CD4-positive, alpha-beta T cell treated with Interleukin-17A for 4 hours (primary cell): ENCODE measurements at regions not wholly inside any gene's neighbourhood (a gene's known extent, or its start where the extent isn't known, plus 50 kb on each side); places are given as distances from the start of the nearest gene placed in this dataset.

Source experiments
- DNase-seq: peaks from one replicate; pipeline ENCODE4 v3.0.0-alpha.2; 2020; ENCODE audit warnings: mixed read lengths

- no peak for DNase-seq
These were observed 522.6 kb downstream of the TDRD15 start for GRCh38 chr2:21646345-21646744.

GRCh38 chr2:21650569-21650968, 526.8 kb downstream of the TDRD15 start:
- DNase-seq: no peak

GRCh38 chr2:21655136-21655535, 531.4 kb downstream of the TDRD15 start:
- DNase-seq: no peak

- DNase-seq: no peak
These were observed 532.7 kb downstream of the TDRD15 start for GRCh38 chr2:21656330-21657075.

GRCh38 chr2:21657445-21657844, 533.7 kb downstream of the TDRD15 start:
- DNase-seq: no peak

GRCh38 chr2:21658269-21658668, 534.5 kb downstream of the TDRD15 start:
- no peak for DNase-seq

GRCh38 chr2:21658907-21659477, 535.2 kb downstream of the TDRD15 start:
- DNase-seq: no peak

GRCh38 chr2:21664083-21664482, 540.3 kb downstream of the TDRD15 start:
- no peak for DNase-seq

GRCh38 chr2:21667638-21668037, 543.9 kb downstream of the TDRD15 start:
- DNase-seq: no peak

- DNase-seq: no peak
These were observed 544.4 kb downstream of the TDRD15 start for GRCh38 chr2:21668078-21668710.

GRCh38 chr2:21676041-21676440, 552.3 kb downstream of the TDRD15 start:
- DNase-seq: no peak

GRCh38 chr2:21676676-21677075, 552.9 kb downstream of the TDRD15 start:
- no peak for DNase-seq

- DNase-seq: no peak
These were observed 560.1 kb downstream of the TDRD15 start for GRCh38 chr2:21683838-21684237.

- DNase-seq: no peak
These were observed 563.8 kb downstream of the TDRD15 start for GRCh38 chr2:21687589-21687988.

GRCh38 chr2:21690005-21690404, 566.2 kb downstream of the TDRD15 start:
- no peak for DNase-seq

GRCh38 chr2:21693081-21693480, 569.3 kb downstream of the TDRD15 start:
- no peak for DNase-seq

GRCh38 chr2:21694079-21694878, 570.5 kb downstream of the TDRD15 start:
- no peak for DNase-seq

- DNase-seq: no peak
These were observed 573.1 kb downstream of the TDRD15 start for GRCh38 chr2:21696900-21697299.

GRCh38 chr2:21700644-21701043, 576.9 kb downstream of the TDRD15 start:
- DNase-seq: no peak

- DNase-seq: no peak
These were observed 586.3 kb downstream of the TDRD15 start for GRCh38 chr2:21710031-21710430.

GRCh38 chr2:21710496-21710895, 586.7 kb downstream of the TDRD15 start:
- DNase-seq: no peak

GRCh38 chr2:21715887-21716286, 592.1 kb downstream of the TDRD15 start:
- DNase-seq: no peak

- no peak for DNase-seq
These were observed 603.3 kb downstream of the TDRD15 start for GRCh38 chr2:21727101-21727500.
